ENCODE measurements at regions not wholly inside any gene's neighbourhood (a gene's known extent, or its start where the extent isn't known, plus 50 kb on each side); places are given as distances from the start of the nearest gene placed in this dataset.
"Not testable (repeated sequence)": the region's sequence is repeated elsewhere in the genome, so short reads cannot be mapped to it uniquely, and the experiment has no call there.

- H3K4me3 ChIP-seq; H3K4me1 ChIP-seq (ENCODE audit: control insufficient read depth, insufficient read depth, low read length); H3K27ac ChIP-seq (ENCODE audit: control insufficient read depth, insufficient read depth); H3K36me3 ChIP-seq (ENCODE audit: control insufficient read depth in 2 of 2, insufficient read depth in 2 of 2, low read length in 1 of 2); H3K9ac ChIP-seq (ENCODE audit: control insufficient read depth, insufficient read depth, low read length); CTCF ChIA-PET; FAIRE-seq; intact Hi-C loops (cut with micrococcal nuclease; ENCODE audit: unreplicated experiment); POLR2A ChIA-PET; RAD21 ChIA-PET (ENCODE audit: unreplicated experiment); H3K79me2 ChIP-seq (ENCODE audit: control insufficient read depth, insufficient read depth, low read length); in situ Hi-C loops (cut with MboI); H3K9me3 ChIP-seq (replicated peaks; ENCODE audit: control insufficient read depth, insufficient read depth, low read length); H4K20me1 ChIP-seq (ENCODE audit: control insufficient read depth, insufficient read depth); DNase-seq (ENCODE audit: low read depth, low spot score); H3K27me3 ChIP-seq (replicated peaks in 1 of 2; ENCODE audit: control insufficient read depth in 2 of 2, insufficient read depth in 2 of 2, low read length in 1 of 2); H3K4me2 ChIP-seq (ENCODE audit: control insufficient read depth, insufficient read depth); ATAC-seq; H2AFZ ChIP-seq (ENCODE audit: control insufficient read depth, low read depth, low read length); BruUV-seq (replicated peaks): not testable (repeated sequence)
- 79% methylated on average over 10 of the region's 35 CpGs for WGBS (ENCODE audit: insufficient coverage, insufficient replicate concordance, low lambda C conversion rate, missing lambda C conversion rate)
- SMC1A ChIA-PET (ENCODE audit: uncharacterized antibody, unreplicated experiment) = interaction anchor here (1.3 kb wide), 1 partner anchor 10 kb away, joined by 3 read pairs; no protein-coding TSS in a partner anchor
Measured at GRCh38 chr1:220475608-220476007, 52.3 kb upstream of the MARK1 start.

- H3K4me2 ChIP-seq (ENCODE audit: control insufficient read depth, insufficient read depth); H3K9ac ChIP-seq (ENCODE audit: control insufficient read depth, insufficient read depth, low read length); H3K36me3 ChIP-seq (ENCODE audit: control insufficient read depth in 2 of 2, insufficient read depth in 2 of 2, low read length in 1 of 2); H3K4me1 ChIP-seq (ENCODE audit: control insufficient read depth, insufficient read depth, low read length); H2AFZ ChIP-seq (ENCODE audit: control insufficient read depth, low read depth, low read length); in situ Hi-C loops (cut with MboI); H4K20me1 ChIP-seq (ENCODE audit: control insufficient read depth, insufficient read depth); FAIRE-seq; DNase-seq (ENCODE audit: low read depth, low spot score); H3K9me3 ChIP-seq (replicated peaks; ENCODE audit: control insufficient read depth, insufficient read depth, low read length); ATAC-seq; H3K27me3 ChIP-seq (replicated peaks in 1 of 2; ENCODE audit: control insufficient read depth in 2 of 2, insufficient read depth in 2 of 2, low read length in 1 of 2); intact Hi-C loops (cut with micrococcal nuclease; ENCODE audit: unreplicated experiment); RAD21 ChIA-PET (ENCODE audit: unreplicated experiment); CTCF ChIA-PET; BruUV-seq (replicated peaks); H3K27ac ChIP-seq (ENCODE audit: control insufficient read depth, insufficient read depth); H3K4me3 ChIP-seq; H3K79me2 ChIP-seq (ENCODE audit: control insufficient read depth, insufficient read depth, low read length); POLR2A ChIA-PET: not testable (repeated sequence)
- 0 out of 2 replicates have a peak, but pooled peaks have one; percentile 24 for TF ChIP-seq NFYB (IDR thresholded peaks at IDR 0.05; ENCODE audit: insufficient read depth, low read depth, low read length)
- SMC1A ChIA-PET (ENCODE audit: uncharacterized antibody, unreplicated experiment) = interaction anchor here (1.3 kb wide), 1 partner anchor 10 kb away, joined by 3 read pairs; no protein-coding TSS in a partner anchor
- WGBS (ENCODE audit: insufficient coverage, insufficient replicate concordance, low lambda C conversion rate, missing lambda C conversion rate) = 55% methylated on average over 8 of the region's 8 CpGs
Measured at GRCh38 chr1:220475141-220475540, 52.8 kb upstream of the MARK1 start.
